Muscle layer of colon (tissue), 2 donors: ENCODE measurements at regions not wholly inside any gene's neighbourhood (a gene's known extent, or its start where the extent isn't known, plus 50 kb on each side); places are given as distances from the start of the nearest gene placed in this dataset.
"Not testable (repeated sequence)": the region's sequence is repeated elsewhere in the genome, so short reads cannot be mapped to it uniquely, and the experiment has no call there.

Experiments
- H3K27ac ChIP-seq: one replicate; pipeline ENCODE4 v1.7.0; 2013; ENCODE audit warnings: low read depth, mild to moderate bottlenecking, low read length, moderate library complexity
- H3K27me3 ChIP-seq, 2 donors: one replicate each; pipeline ENCODE4 v1.7.0; 2013; ENCODE audit warnings: low read length in 2 of 2, mild to moderate bottlenecking in 2 of 2; ENCODE audit not compliant: insufficient read depth in 2 of 2, control insufficient read depth in 1 of 2
- H3K36me3 ChIP-seq: one replicate; pipeline ENCODE4 v1.7.0; 2013; ENCODE audit warnings: mild to moderate bottlenecking, low read length; ENCODE audit not compliant: insufficient read depth
- H3K4me1 ChIP-seq: one replicate; pipeline ENCODE4 v1.7.0; 2013; ENCODE audit warnings: mild to moderate bottlenecking, low read length; ENCODE audit not compliant: insufficient read depth
- H3K4me3 ChIP-seq, 2 donors: one replicate each; pipeline ENCODE4 v1.7.0; 2013; ENCODE audit warnings: low read length in 2 of 2, low read depth in 1 of 2, mild to moderate bottlenecking in 1 of 2, moderate library complexity in 1 of 2
- H3K9ac ChIP-seq: one replicate; pipeline ENCODE4 v1.7.0; 2013; ENCODE audit warnings: low read length
- H3K9me3 ChIP-seq: one replicate; pipeline ENCODE4 v1.7.0; 2013; ENCODE audit warnings: mild to moderate bottlenecking, low read length
- donor health status: abdominal sarcoma.
- donor health status: Adenocarcinoma of cecum.

GRCh38 chr7:15011289-15011688, 108.7 kb upstream of the DGKB start:
- Histone ChIP-seq H3K4me3 (no peak overlapping the region), H3K36me3 (no peaks in the 10 kb centered on the region), H3K27ac (no peak overlapping the region), H3K9me3 (no peaks in the 10 kb centered on the region), H3K4me1 (peaks cover 5% of the 10 kb centered on the region), H3K27me3 (no peaks in the 10 kb centered on the region), H3K9ac (no peak overlapping the region)

- H3K4me1 ChIP-seq: no peaks in the 10 kb centered on the region
- H3K27ac ChIP-seq: no peak overlapping the region
- H3K27me3 ChIP-seq: no peaks in the 10 kb centered on the region
- H3K9ac ChIP-seq: no peak overlapping the region
- no peaks in the 10 kb centered on the region for H3K9me3 ChIP-seq
- no peaks in the 10 kb centered on the region for H3K36me3 ChIP-seq
- H3K4me3 ChIP-seq: no peak overlapping the region
Measured at GRCh38 chr7:15007507-15007906, 105.0 kb upstream of the DGKB start.

GRCh38 chr7:15005672-15006071, 103.1 kb upstream of the DGKB start:
- Histone ChIP-seq H3K27ac (no peak overlapping the region), H3K27me3 (no peaks in the 10 kb centered on the region), H3K36me3 (no peaks in the 10 kb centered on the region), H3K9ac (no peak overlapping the region), H3K4me3 (no peak overlapping the region), H3K4me1 (no peaks in the 10 kb centered on the region), H3K9me3 (no peaks in the 10 kb centered on the region)

- H3K27me3 ChIP-seq: no peaks in the 10 kb centered on the region
- no peak overlapping the region for H3K27ac ChIP-seq
- H3K9ac ChIP-seq: no peak overlapping the region
- H3K36me3 ChIP-seq: no peaks in the 10 kb centered on the region
- no peaks in the 10 kb centered on the region for H3K4me1 ChIP-seq
- H3K4me3 ChIP-seq: no peak overlapping the region
- no peaks in the 10 kb centered on the region for H3K9me3 ChIP-seq
Measured at GRCh38 chr7:15000157-15000556, 97.6 kb upstream of the DGKB start.

- Histone ChIP-seq H3K27ac (no peak overlapping the region), H3K36me3 (no peaks in the 10 kb centered on the region), H3K9me3 (no peaks in the 10 kb centered on the region), H3K4me1 (no peaks in the 10 kb centered on the region), H3K27me3 (no peaks in the 10 kb centered on the region), H3K4me3 (no peak overlapping the region), H3K9ac (no peak overlapping the region)
Measured at GRCh38 chr7:14999331-14999730, 96.8 kb upstream of the DGKB start.

- H3K27me3 ChIP-seq: no peaks in the 10 kb centered on the region
- H3K9me3 ChIP-seq: no peaks in the 10 kb centered on the region
- no peak overlapping the region for H3K27ac ChIP-seq
- no peak overlapping the region for H3K4me3 ChIP-seq
- H3K9ac ChIP-seq: no peak overlapping the region
- no peaks in the 10 kb centered on the region for H3K36me3 ChIP-seq
- no peaks in the 10 kb centered on the region for H3K4me1 ChIP-seq
Measured at GRCh38 chr7:14995774-14996173, 93.2 kb upstream of the DGKB start.

GRCh38 chr7:14988941-14989340, 86.4 kb upstream of the DGKB start:
- H3K9me3 ChIP-seq: no peaks in the 10 kb centered on the region
- no peaks in the 10 kb centered on the region for H3K27me3 ChIP-seq
- H3K36me3 ChIP-seq: no peaks in the 10 kb centered on the region
- H3K9ac ChIP-seq: no peak overlapping the region
- H3K4me3 ChIP-seq: no peak overlapping the region
- no peak overlapping the region for H3K27ac ChIP-seq
- no peaks in the 10 kb centered on the region for H3K4me1 ChIP-seq

- Histone ChIP-seq H3K9me3 (no peaks in the 10 kb centered on the region), H3K4me1 (no peaks in the 10 kb centered on the region), H3K9ac (no peak overlapping the region), H3K36me3 (no peaks in the 10 kb centered on the region), H3K27ac (no peak overlapping the region), H3K4me3 (no peak overlapping the region), H3K27me3 (no peaks in the 10 kb centered on the region)
Measured at GRCh38 chr7:14978687-14979086, 76.1 kb upstream of the DGKB start.

GRCh38 chr7:14974688-14975087, 72.1 kb upstream of the DGKB start:
- Histone ChIP-seq H3K4me1 (no peaks in the 10 kb centered on the region), H3K9me3 (no peaks in the 10 kb centered on the region), H3K27me3 (no peaks in the 10 kb centered on the region), H3K9ac (no peak overlapping the region), H3K4me3 (no peak overlapping the region), H3K36me3 (no peaks in the 10 kb centered on the region), H3K27ac (no peak overlapping the region)

GRCh38 chr7:14973712-14974428, 71.3 kb upstream of the DGKB start:
- Histone ChIP-seq H3K36me3 (no peaks in the 10 kb centered on the region), H3K27me3 (no peaks in the 10 kb centered on the region), H3K4me3 (no peak overlapping the region), H3K27ac (no peak overlapping the region), H3K9ac (no peak overlapping the region), H3K4me1 (no peaks in the 10 kb centered on the region), H3K9me3 (no peaks in the 10 kb centered on the region)

GRCh38 chr7:14971678-14972077, 69.1 kb upstream of the DGKB start:
- not testable (repeated sequence) for H3K4me1 ChIP-seq, H3K9ac ChIP-seq, H3K9me3 ChIP-seq, H3K27ac ChIP-seq, H3K4me3 ChIP-seq, H3K36me3 ChIP-seq, H3K27me3 ChIP-seq

- not testable (repeated sequence) for H3K4me1 ChIP-seq, H3K27ac ChIP-seq, H3K27me3 ChIP-seq, H3K9ac ChIP-seq, H3K9me3 ChIP-seq, H3K36me3 ChIP-seq, H3K4me3 ChIP-seq
Measured at GRCh38 chr7:14967376-14967775, 64.8 kb upstream of the DGKB start.
